GM04504 (cell line): ENCODE measurements at regions not wholly inside any gene's neighbourhood (a gene's known extent, or its start where the extent isn't known, plus 50 kb on each side); places are given as distances from the start of the nearest gene placed in this dataset.
"Not testable (repeated sequence)": the region's sequence is repeated elsewhere in the genome, so short reads cannot be mapped to it uniquely, and the experiment has no call there.

ENCODE experiments used
- DNase-seq: peaks from one replicate; pipeline ENCODE4 v3.0.0-alpha.2; 2012; ENCODE audit warnings: low read depth

- no peak for DNase-seq
Measured at GRCh38 chr4:57875829-57876392, 765.7 kb upstream of the IGFBP7 start.

GRCh38 chr4:57866468-57867171 lies 756.4 kb upstream of the IGFBP7 start:
- DNase-seq, result no peak

- DNase-seq, result no peak
Measured at GRCh38 chr4:57865264-57865663, 755.1 kb upstream of the IGFBP7 start.

GRCh38 chr4:57854748-57855147 lies 744.6 kb upstream of the IGFBP7 start:
- DNase-seq, result no peak

GRCh38 chr4:57850141-57850540 lies 740.0 kb upstream of the IGFBP7 start:
- no peak for DNase-seq

GRCh38 chr4:57832083-57832482 lies 721.9 kb upstream of the IGFBP7 start:
- no peak for DNase-seq

- DNase-seq, result no peak
Measured at GRCh38 chr4:57789666-57790065, 679.5 kb upstream of the IGFBP7 start.

GRCh38 chr4:57777876-57778275 lies 667.7 kb upstream of the IGFBP7 start:
- no peak for DNase-seq

GRCh38 chr4:57774681-57775080 lies 664.5 kb upstream of the IGFBP7 start:
- DNase-seq, result no peak

GRCh38 chr4:57774171-57774570 lies 664.0 kb upstream of the IGFBP7 start:
- DNase-seq, result no peak

GRCh38 chr4:57766341-57766740 lies 656.2 kb upstream of the IGFBP7 start:
- no peak for DNase-seq

- no peak for DNase-seq
Measured at GRCh38 chr4:57764856-57765255, 654.7 kb upstream of the IGFBP7 start.

GRCh38 chr4:57763070-57763469 lies 652.9 kb upstream of the IGFBP7 start:
- no peak for DNase-seq

- no peak for DNase-seq
Measured at GRCh38 chr4:57740625-57741190, 630.5 kb upstream of the IGFBP7 start.

- no peak for DNase-seq
Measured at GRCh38 chr4:57736781-57737180, 626.6 kb upstream of the IGFBP7 start.

- DNase-seq, result no peak
Measured at GRCh38 chr4:57734104-57734670, 624.0 kb upstream of the IGFBP7 start.

- not testable (repeated sequence) for DNase-seq
Measured at GRCh38 chr4:57729775-57730570, 619.8 kb upstream of the IGFBP7 start.

GRCh38 chr4:57726154-57726553 lies 616.0 kb upstream of the IGFBP7 start:
- DNase-seq, result no peak

- no peak for DNase-seq
Measured at GRCh38 chr4:57719456-57719855, 609.3 kb upstream of the IGFBP7 start.

- DNase-seq, result not testable (repeated sequence)
Measured at GRCh38 chr4:57714313-57714712, 604.1 kb upstream of the IGFBP7 start.

GRCh38 chr4:57710053-57710452 lies 599.9 kb upstream of the IGFBP7 start:
- DNase-seq, result no peak

GRCh38 chr4:57691370-57691769 lies 581.2 kb upstream of the IGFBP7 start:
- no peak for DNase-seq
